ENCODE measurements at regions not wholly inside any gene's neighbourhood (a gene's known extent, or its start where the extent isn't known, plus 50 kb on each side); places are given as distances from the start of the nearest gene placed in this dataset.

DNA sequence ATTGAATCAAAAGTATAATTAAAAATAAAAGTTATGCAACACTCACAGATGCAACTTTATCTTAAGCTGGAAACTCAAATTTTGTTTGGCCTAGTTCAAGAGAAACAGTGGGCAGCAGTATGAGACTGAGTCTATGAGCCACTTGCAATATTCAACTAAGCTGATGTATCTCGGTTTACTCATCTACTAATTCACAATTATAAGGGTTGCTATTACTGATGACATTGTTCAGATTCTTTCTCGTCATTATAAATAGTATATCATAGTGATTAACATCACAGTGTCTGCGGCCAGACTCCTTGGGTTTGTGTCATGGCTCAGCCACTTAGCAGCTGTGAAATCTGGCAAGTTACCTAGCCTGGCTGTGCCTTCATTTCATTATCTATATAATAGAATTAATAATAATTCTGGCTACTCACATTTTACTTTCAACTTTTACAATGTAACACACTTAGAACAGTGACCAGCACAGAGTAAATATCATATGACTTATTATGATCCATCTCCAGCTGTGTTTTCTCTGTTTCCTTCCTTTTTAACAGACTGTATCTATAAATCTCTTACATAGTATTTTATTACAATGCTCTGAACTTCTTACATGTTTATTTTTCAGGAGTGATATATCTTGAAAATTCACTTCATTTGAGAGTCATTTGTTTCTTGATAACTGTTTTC, 194.3 kb upstream of the RGS18 start:
- TF ChIP-seq GABPA (tag; conservative IDR thresholded peaks at IDR 0.05; ENCODE audit: low read depth), result no peak
- no peak for TF ChIP-seq TAF7 (tag; IDR thresholded peaks at IDR 0.05)
- TF ChIP-seq ID3 (CRISPR knock-in tag; IDR thresholded peaks at IDR 0.05), result no peak
- TF ChIP-seq ID3 (tag; IDR thresholded peaks at IDR 0.05), result no peak
- TF ChIP-seq KLF6 (CRISPR knock-in tag; IDR thresholded peaks at IDR 0.05; ENCODE audit: borderline replicate concordance), result no peak
